K562 (cell line): ENCODE measurements at regions not wholly inside any gene's neighbourhood (a gene's known extent, or its start where the extent isn't known, plus 50 kb on each side); places are given as distances from the start of the nearest gene placed in this dataset.

Source experiments
- ATAC-seq: fragments of 200-7000 bp; cut with Tn5 transposase; 3 replicates; pipeline ENCODE4 v1.9.1; 2020; ENCODE audit warnings: moderate library complexity
- BruUV-seq: library from RNA; stranded (reverse); fragments of 400-500 nt; replicated peaks from 2 replicates; lab custom pipeline; 2021; lab: Mats Ljungman, UMichigan
- CTCF ChIA-PET: fragments of 300-600 bp; formaldehyde crosslinking; extraction: SDS; loops from one replicate; lab custom pipeline; 2021; ENCODE audit warnings: low intra/inter-chr PET ratio; lab: Yijun Ruan, JAX
- POLR2A ChIA-PET: fragments of 300-600, 350-650 bp; sonication (Branson Sonifier 250); formaldehyde crosslinking; extraction: SDS; loops from one replicate; lab custom pipeline; 2021; ENCODE audit warnings: antibody characterized with exemption, inconsistent platforms; lab: Yijun Ruan, JAX
- DNase-seq, 4 experiments: peaks; one replicate each; pipeline versions ENCODE4 v3.0.0 to v3.0.0-alpha.2; 2011 to 2018; ENCODE audit warnings: low spot score in 3 of 4, mixed read lengths in 3 of 4; ENCODE audit errors: extremely low read depth in 1 of 4
- FAIRE-seq: peaks from 2 replicates; lab custom pipeline; 2011; peaks lifted over from hg19 to GRCh38; lab: Jason Lieb, UNC
- H2AFZ ChIP-seq: 2 replicates; pipeline ENCODE4 v1.6.0; 2011; ENCODE audit warnings: low read depth, low read length, control low read depth, inconsistent platforms
- H3K27ac ChIP-seq: fragments of 200-600 bp; 3 replicates; pipeline ENCODE4 v1.8.0; 2011; ENCODE audit warnings: low read depth, mild to moderate bottlenecking, control low read depth, inconsistent platforms, low read length, moderate library complexity, mixed read lengths; ENCODE audit errors: extremely low read depth
- H3K27me3 ChIP-seq, 2 experiments: fragments of 300-600 bp in 1 of 2; 2 replicates in 1 of 2; 3 replicates in 1 of 2; pipeline versions ENCODE4 v1.6.0 to v1.8.0; 2011; ENCODE audit warnings: inconsistent platforms in 2 of 2, low read length in 2 of 2, mild to moderate bottlenecking in 1 of 2, mixed read lengths in 1 of 2, moderate library complexity in 1 of 2; ENCODE audit not compliant: control insufficient read depth in 2 of 2, insufficient read depth in 2 of 2
- H3K36me3 ChIP-seq: fragments of 300-600 bp; 3 replicates; pipeline ENCODE4 v1.8.0; 2011; ENCODE audit warnings: mild to moderate bottlenecking, low read length, inconsistent platforms; ENCODE audit not compliant: control insufficient read depth, insufficient read depth
- H3K4me1 ChIP-seq, 2 experiments: fragments of 200-600 bp in 1 of 2; replicated peaks in 1 of 2; 2 replicates in 1 of 2; 3 replicates in 1 of 2; pipeline versions ENCODE4 v1.5.1 to v1.8.0; 2011; ENCODE audit warnings: inconsistent platforms in 2 of 2, low read length in 2 of 2, mild to moderate bottlenecking in 1 of 2, mixed read lengths in 1 of 2, moderate library complexity in 1 of 2; ENCODE audit not compliant: control insufficient read depth in 2 of 2, insufficient read depth in 2 of 2
- H3K4me2 ChIP-seq: 2 replicates; pipeline ENCODE4 v1.6.1; 2011; ENCODE audit warnings: low read length, control low read depth, inconsistent platforms, mixed read lengths; ENCODE audit not compliant: insufficient read depth
- H3K4me3 ChIP-seq: fragments of 200-600 bp; sonication (generic), shearing (Covaris generic); 2 replicates; pipeline ENCODE4 v1.5.1; 2016; ENCODE audit warnings: control low read depth, inconsistent platforms
- H3K79me2 ChIP-seq: fragments of 200-600 bp; 3 replicates; pipeline ENCODE4 v1.8.0; 2011; ENCODE audit warnings: low read length, inconsistent platforms; ENCODE audit not compliant: control insufficient read depth, insufficient read depth
- H3K9ac ChIP-seq, 2 experiments: 2 replicates each; pipeline versions ENCODE4 v1.6.0 to v1.6.1; 2011; ENCODE audit warnings: low read depth in 2 of 2, low read length in 2 of 2, control low read depth in 1 of 2, inconsistent platforms in 1 of 2, mild to moderate bottlenecking in 1 of 2, mixed read lengths in 1 of 2; ENCODE audit not compliant: insufficient read depth in 1 of 2
- H3K9me1 ChIP-seq: one replicate; pipeline ENCODE4 v1.6.0; 2011; ENCODE audit warnings: inconsistent platforms, mild to moderate bottlenecking, low read length, moderate library complexity; ENCODE audit not compliant: control insufficient read depth, insufficient read depth
- H3K9me3 ChIP-seq: replicated peaks from 2 replicates; pipeline ENCODE4 v1.5.1; 2011; ENCODE audit warnings: low read depth, low read length, inconsistent platforms; ENCODE audit not compliant: control insufficient read depth, insufficient read depth
- H4K20me1 ChIP-seq: replicated peaks from 2 replicates; pipeline ENCODE4 v1.6.1; 2011; ENCODE audit warnings: low read length, inconsistent platforms, mixed read lengths; ENCODE audit not compliant: control insufficient read depth, insufficient read depth
- CAMTA2 ChIP-seq: fragments of 250-450 bp; sonication (Bioruptor Pico); conservative IDR thresholded peaks from 2 replicates; pipeline ENCODE4 v1.5.1; 2022
- CCAR2 ChIP-seq: fragments of 200-400 bp; formaldehyde crosslinking; IDR thresholded peaks from 2 replicates; pipeline ENCODE4 v1.6.1; 2017; ENCODE audit warnings: mild to moderate bottlenecking, low read depth, low read length
- CEBPG ChIP-seq, 3 experiments: fragments of 200-800 bp in 1 of 3; sonication (Bioruptor generic) in 1 of 3; sonication (generic) in 1 of 3; formaldehyde crosslinking in 1 of 3; IDR thresholded peaks in 2 of 3; conservative IDR thresholded peaks in 1 of 3; 2 replicates each; pipeline versions ENCODE4 v1.6.1 to v1.8.0; 2016 to 2022; ENCODE audit warnings: missing compliant biosample characterization in 2 of 3, missing genetic modification characterization in 2 of 3, mild to moderate bottlenecking in 1 of 3, missing genetic modification reagents in 1 of 3
- CGGBP1 ChIP-seq: fragments of 250-450 bp; sonication (Bioruptor Pico); IDR thresholded peaks from 2 replicates; pipeline ENCODE4 v1.9.0; 2021; ENCODE audit warnings: mild to moderate bottlenecking
- FIP1L1 ChIP-seq: fragments of 200-400 bp; formaldehyde crosslinking; IDR thresholded peaks from 2 replicates; pipeline ENCODE4 v1.6.1; 2018; ENCODE audit warnings: mild to moderate bottlenecking, low read depth, low read length; ENCODE audit not compliant: poor library complexity, severe bottlenecking
- FOXK2 ChIP-seq, 2 experiments: fragments of 450-650 bp; IDR thresholded peaks in 1 of 2; conservative IDR thresholded peaks in 1 of 2; 2 replicates each; pipeline ENCODE4 v1.6.1; 2016; ENCODE audit warnings: low read depth in 2 of 2, mild to moderate bottlenecking in 1 of 2
- MAFK ChIP-seq: IDR thresholded peaks from 2 replicates; pipeline ENCODE4 v1.6.1; 2011; ENCODE audit warnings: low read length, improper control_type of control experiment
- MEF2D ChIP-seq: conservative IDR thresholded peaks from 2 replicates; pipeline ENCODE4 v1.6.1; 2016; ENCODE audit warnings: low read depth, missing genetic modification characterization, missing compliant biosample characterization
- NUFIP1 ChIP-seq: fragments of 450-650 bp; IDR thresholded peaks from 2 replicates; pipeline ENCODE4 v1.6.1; 2018; ENCODE audit not compliant: partially characterized antibody
- PCBP1 ChIP-seq: fragments of 200-400 bp; formaldehyde crosslinking; IDR thresholded peaks from 2 replicates; pipeline ENCODE4 v1.6.1; 2018; ENCODE audit warnings: mild to moderate bottlenecking, low read depth, low read length; ENCODE audit not compliant: poor library complexity, severe bottlenecking
- POLR2A ChIP-seq: fragments of 450-650 bp; conservative IDR thresholded peaks from 2 replicates; pipeline ENCODE4 v1.6.1; 2016
- RBM22 ChIP-seq: fragments of 200-400 bp; formaldehyde crosslinking; IDR thresholded peaks from 2 replicates; pipeline ENCODE4 v1.6.1; 2018; ENCODE audit warnings: low read length, low read depth; ENCODE audit not compliant: poor library complexity, severe bottlenecking
- SIN3A ChIP-seq, 2 experiments: fragments of 150-350 bp in 1 of 2; IDR thresholded peaks; 2 replicates each; pipeline ENCODE4 v1.6.1; 2011 to 2016; ENCODE audit warnings: borderline replicate concordance in 2 of 2, low read depth in 2 of 2, low read length in 2 of 2, mild to moderate bottlenecking in 2 of 2, moderate library complexity in 2 of 2; ENCODE audit not compliant: control insufficient read depth in 1 of 2
- SMARCA4 ChIP-seq: fragments of 450-650 bp; IDR thresholded peaks from 2 replicates; pipeline ENCODE4 v1.6.1; 2016
- WHSC1 ChIP-seq: IDR thresholded peaks from one replicate; pipeline ENCODE4 v1.6.1; 2012; ENCODE audit warnings: low read length, control low read depth, inconsistent platforms
- ZBTB11 ChIP-seq, 3 experiments: fragments of 200-800 bp in 1 of 3; fragments of 250-450 bp in 1 of 3; fragments of 450-650 bp in 1 of 3; sonication (Bioruptor Pico) in 1 of 3; sonication (Bioruptor generic) in 1 of 3; formaldehyde crosslinking in 1 of 3; IDR thresholded peaks; 2 replicates each; pipeline versions ENCODE4 v1.6.1 to v1.8.0; 2016 to 2022; ENCODE audit warnings: mild to moderate bottlenecking in 2 of 3, missing genetic modification characterization in 2 of 3, missing compliant biosample characterization in 1 of 3, moderate library complexity in 1 of 3
- ZNF165 ChIP-seq: fragments of 250-450 bp; sonication (Bioruptor Pico); IDR thresholded peaks from 2 replicates; pipeline ENCODE4 v1.4.0; 2020; ENCODE audit warnings: borderline replicate concordance
- ZNF3 ChIP-seq: fragments of 250-450 bp; sonication (Bioruptor Pico); IDR thresholded peaks from 2 replicates; pipeline ENCODE4 v1.5.0; 2021; ENCODE audit warnings: mild to moderate bottlenecking, moderate library complexity
- ZNF449 ChIP-seq: fragments of 250-450 bp; sonication (Bioruptor Pico); IDR thresholded peaks from 2 replicates; pipeline ENCODE4 v1.8.0; 2022; ENCODE audit warnings: moderate library complexity, mild to moderate bottlenecking, inconsistent platforms
- in situ Hi-C: fragments of 300-500 bp; cut with MboI; formaldehyde crosslinking; loops from 4 replicates; pipeline ENCODE4 v1.15.0; 2018; ENCODE audit warnings: inconsistent platforms, mixed read lengths
- intact Hi-C: fragments of 100-400 bp; cut with micrococcal nuclease; formaldehyde crosslinking; loops from 2 replicates; pipeline ENCODE4 v1.14.2; 2022

GRCh38 chr9:73446306-73446705 lies 294.6 kb downstream of the ANXA1 start:
- H3K79me2 ChIP-seq: no peaks in the 10 kb centered on the region
- BruUV-seq: no TSS peak
- ATAC-seq (no peak), DNase-seq (no peak)
- POLR2A ChIA-PET: no interaction called here
- no peak overlapping the region for H3K4me2 ChIP-seq
- H2AFZ ChIP-seq: no peak overlapping the region
- H3K27me3 ChIP-seq: no peaks in the 10 kb centered on the region
- H3K4me1 ChIP-seq: no peaks in the 10 kb centered on the region
- no peaks in the 10 kb centered on the region for H3K9me1 ChIP-seq
- H3K9ac ChIP-seq: no peak overlapping the region
- H4K20me1 ChIP-seq: no peaks in the 10 kb centered on the region
- intact Hi-C loops: no loop called here
- in situ Hi-C loops: no loop called here
- H3K36me3 ChIP-seq: no peaks in the 10 kb centered on the region
- H3K27ac ChIP-seq: no peak overlapping the region
- H3K9me3 ChIP-seq: no peaks in the 10 kb centered on the region
- TF ChIP-seq FIP1L1: no peak
- no peak for TF ChIP-seq MAFK
- TF ChIP-seq PCBP1: no peak
- no peak for TF ChIP-seq CAMTA2 (CRISPR knock-in tag)
- TF ChIP-seq CGGBP1: no peak
- no peak for TF ChIP-seq CCAR2
- TF ChIP-seq RBM22: no peak
- no peak for TF ChIP-seq ZBTB11 (CRISPR knock-in tag; IDR thresholded peaks at IDR 0.05)
- no peak for TF ChIP-seq ZNF3 (CRISPR knock-in tag)
- TF ChIP-seq SIN3A (IDR thresholded peaks at IDR 0.05; ENCODE audit: borderline replicate concordance in 2 of 2, control insufficient read depth in 1 of 2, low read depth in 2 of 2, low read length in 2 of 2): no peak
- no peak for TF ChIP-seq POLR2A
- TF ChIP-seq ZNF165 (CRISPR knock-in tag): no peak
- no peak for TF ChIP-seq CEBPG (CRISPR knock-in tag; IDR thresholded peaks at IDR 0.05)
- no peak for TF ChIP-seq CEBPG (tag; conservative IDR thresholded peaks at IDR 0.05 in 1 of 2, IDR thresholded peaks at IDR 0.05 in 1 of 2)
- no peak for TF ChIP-seq NUFIP1
- TF ChIP-seq WHSC1: no peak
- no peak for TF ChIP-seq ZNF449 (CRISPR knock-in tag)
- no peak for TF ChIP-seq MEF2D (tag)
- TF ChIP-seq FOXK2 (conservative IDR thresholded peaks at IDR 0.05 in 1 of 2, IDR thresholded peaks at IDR 0.05 in 1 of 2; ENCODE audit: low read depth in 2 of 2): no peak
- TF ChIP-seq SMARCA4: no peak
- TF ChIP-seq, all 486 proteins: peak for 0
- no peak overlapping the region for H3K4me3 ChIP-seq
- no peak for FAIRE-seq
- CTCF ChIA-PET: no interaction called here
